GM19468 (cell line): ENCODE measurements at regions not wholly inside any gene's neighbourhood (a gene's known extent, or its start where the extent isn't known, plus 50 kb on each side); places are given as distances from the start of the nearest gene placed in this dataset.
"Not testable (repeated sequence)": the region's sequence is repeated elsewhere in the genome, so short reads cannot be mapped to it uniquely, and the experiment has no call there.

Experiments
- ATAC-seq: cut with Tn5 transposase; IDR thresholded peaks from one replicate; pipeline ENCODE4 v1.9.1; 2021; ENCODE audit warnings: mild to moderate bottlenecking, moderate library complexity, moderate number of reproducible peaks; ENCODE audit not compliant: unreplicated experiment; ENCODE audit errors: extremely low read depth

DNA sequence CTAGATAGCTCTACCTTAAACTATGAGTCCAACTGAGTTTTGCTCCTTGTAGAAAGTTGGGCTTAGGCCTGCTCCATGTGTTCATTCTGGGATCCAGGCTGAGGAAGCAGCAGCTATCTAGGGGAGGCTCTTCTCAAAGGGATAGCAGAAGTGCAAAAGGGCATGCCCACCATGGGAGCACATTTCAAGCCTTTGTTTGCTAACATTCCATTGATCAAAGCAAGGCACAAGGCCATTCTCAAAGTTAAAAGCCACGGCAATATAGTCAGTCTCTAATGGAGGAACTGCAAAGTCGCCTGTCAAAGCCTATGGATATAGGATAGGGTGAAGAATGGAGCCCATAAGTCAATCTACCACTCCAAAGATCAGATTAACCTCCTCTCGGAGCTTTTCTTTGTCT, 488.1 kb upstream of the ARX start:
- no peak for ATAC-seq

DNA sequence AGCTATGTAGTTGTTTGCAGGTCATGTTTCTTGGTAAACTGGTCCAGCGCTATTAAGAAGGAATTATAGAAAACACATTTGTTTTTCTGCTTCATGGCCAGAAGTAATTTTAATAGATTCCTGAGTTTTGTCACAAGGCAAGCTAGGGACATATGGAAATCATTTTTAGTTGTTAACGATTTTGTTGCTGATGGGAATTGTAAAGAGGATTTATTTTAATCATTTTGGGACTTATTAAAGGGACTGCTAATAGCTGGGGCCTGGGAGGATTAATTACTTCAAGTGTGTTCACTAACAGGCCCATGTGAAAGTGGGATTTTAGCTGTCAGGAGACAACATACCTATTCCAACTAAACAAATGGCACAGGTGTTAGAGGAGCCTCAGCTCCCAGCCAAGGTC, 492.0 kb upstream of the ARX start:
- no peak for ATAC-seq

DNA sequence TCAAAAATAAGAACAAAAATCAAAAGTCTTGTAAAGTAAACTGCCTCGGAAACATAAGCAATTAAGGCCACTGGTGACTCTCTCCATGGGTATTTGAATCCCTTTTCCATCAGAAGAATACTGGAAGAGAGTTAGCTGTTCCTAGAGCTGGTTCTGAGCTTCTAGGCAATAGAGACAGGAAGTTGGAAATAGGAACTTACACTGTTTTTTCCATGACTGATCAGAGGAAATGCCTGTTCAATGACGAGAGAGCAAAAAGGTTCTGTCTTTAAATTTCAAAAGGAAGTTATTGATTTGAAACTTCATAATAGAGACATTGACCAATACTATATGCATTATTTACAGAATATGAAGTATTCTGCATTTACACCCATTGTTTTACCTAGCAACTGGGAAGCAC, 503.5 kb upstream of the ARX start:
- no peak for ATAC-seq

DNA sequence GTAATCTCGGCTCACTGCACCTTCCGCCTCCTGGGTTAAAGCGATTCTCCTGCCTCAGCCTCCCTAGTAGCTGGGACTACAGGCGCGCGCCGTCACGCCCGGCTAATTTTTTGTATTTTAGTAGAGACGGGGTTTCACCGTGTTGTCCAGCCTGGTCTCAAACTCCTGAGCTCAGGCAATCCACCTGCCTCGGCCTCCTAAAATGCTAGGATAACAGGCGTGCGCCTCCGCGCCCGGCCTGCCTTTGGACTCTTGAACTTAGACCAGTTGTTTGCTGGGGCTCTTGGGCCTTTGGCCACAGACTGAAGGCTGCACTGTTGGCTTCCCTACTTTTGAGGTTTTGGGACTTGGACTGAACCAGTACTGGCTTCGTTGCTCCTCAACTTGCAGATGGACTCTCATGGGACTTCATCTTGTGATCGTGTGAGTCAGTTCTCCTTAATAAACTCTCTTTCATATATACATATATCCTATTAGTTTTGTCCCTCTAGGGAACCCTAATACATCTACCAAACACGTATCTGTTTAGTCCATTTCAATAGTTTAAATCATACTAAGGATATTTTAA, 506.8 kb upstream of the ARX start:
- not testable (repeated sequence) for ATAC-seq

DNA sequence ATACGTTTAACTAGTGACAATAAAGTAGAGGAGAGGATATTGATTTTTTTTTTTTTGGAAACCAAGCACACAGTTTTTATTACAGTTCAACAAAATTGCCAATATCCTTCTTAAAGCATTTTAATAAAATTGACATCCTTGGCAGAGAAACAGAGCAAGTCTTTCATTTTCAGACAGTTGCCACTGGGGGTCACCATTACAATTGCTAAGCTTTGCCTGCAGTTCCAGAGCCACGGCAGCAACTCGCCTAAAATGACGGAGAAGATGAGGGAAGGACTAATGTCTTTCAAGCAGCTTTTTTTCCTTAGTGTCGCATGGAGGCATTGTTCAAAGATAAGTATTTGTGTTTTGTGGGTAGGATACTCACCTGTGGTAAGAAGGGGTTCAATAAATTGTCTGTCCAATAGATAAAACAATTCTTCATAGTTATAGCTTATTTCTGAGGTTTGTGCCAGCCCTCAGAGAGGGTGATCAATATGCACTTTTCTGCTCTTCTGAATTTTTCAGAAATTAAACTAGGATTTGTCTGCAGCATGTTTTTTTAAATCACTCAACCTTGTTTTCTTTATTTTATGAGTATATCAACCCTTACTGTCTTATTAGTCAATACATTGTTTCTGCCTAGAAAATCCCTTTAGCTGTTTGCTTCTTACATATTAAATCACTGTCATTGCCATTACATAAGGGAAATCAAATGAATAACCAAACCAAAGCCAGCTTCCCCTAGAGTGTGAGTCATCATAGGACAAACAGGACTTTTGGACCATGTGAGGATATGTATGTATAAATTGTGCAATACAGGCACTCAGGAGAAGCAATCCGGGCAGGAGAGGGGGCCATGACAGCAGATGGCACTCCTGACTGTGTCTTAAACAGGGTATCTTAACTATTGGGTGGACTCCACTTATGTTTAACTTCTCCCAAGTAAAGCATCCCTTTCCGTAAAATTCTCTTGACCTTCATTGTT, 508.1 kb upstream of the ARX start:
- no peak for ATAC-seq

DNA sequence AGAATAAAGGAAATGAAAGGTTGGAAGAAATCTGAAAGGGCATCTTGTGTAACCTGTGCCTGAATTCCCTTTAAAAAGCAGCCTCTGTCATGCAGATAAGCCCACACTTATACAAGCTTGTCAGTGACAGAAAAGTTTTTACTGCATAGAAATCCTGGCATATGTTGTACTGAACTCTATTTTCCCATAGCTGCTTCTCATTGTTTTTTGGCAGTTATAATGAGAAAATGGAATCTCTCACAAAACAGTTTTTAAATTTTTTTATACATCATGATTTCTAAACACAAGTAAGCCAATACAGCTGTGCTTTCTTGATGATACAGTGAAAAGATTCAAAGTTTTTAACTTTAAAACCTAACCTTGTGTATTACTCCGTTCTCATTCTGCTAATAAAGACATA, 511.4 kb upstream of the ARX start:
- ATAC-seq: no peak

DNA sequence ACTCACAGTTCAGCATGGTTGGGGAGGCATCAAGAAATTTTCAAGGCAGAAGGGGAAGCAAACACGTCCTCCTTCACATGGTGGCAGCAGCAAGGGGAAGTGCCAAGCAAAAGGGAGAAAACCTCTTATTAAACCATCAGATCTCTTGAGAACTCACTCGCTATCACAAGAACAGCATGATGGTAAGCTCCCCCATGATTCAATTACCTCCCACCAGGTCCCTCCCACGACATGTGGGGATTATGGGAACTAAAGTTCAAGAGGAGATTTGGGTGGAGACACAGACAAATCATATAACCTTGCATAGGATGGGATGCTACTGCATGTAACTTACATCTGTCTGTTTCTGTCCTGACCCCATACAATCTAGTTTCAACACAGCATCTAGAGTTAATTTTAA, 511.8 kb upstream of the ARX start:
- no peak for ATAC-seq

DNA sequence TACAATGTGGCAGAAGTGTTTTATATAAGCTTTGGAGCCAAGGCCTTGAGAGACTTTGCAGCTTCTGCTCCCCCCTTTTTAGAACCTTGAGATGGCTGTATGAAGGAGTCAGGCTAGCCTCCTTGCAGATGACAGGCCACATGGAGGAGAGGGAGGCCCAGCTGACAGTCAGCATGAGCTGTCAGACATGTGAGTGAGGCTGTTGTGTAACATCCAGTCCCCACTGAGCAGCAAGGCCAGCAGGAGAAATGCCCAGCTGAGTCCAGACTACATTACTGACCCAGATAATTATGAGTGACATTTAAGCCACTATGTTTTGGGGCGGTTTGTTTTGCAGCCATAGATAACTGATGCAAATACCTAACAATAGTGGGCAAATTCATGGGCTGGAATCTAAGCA, 515.3 kb upstream of the ARX start:
- ATAC-seq: no peak

DNA sequence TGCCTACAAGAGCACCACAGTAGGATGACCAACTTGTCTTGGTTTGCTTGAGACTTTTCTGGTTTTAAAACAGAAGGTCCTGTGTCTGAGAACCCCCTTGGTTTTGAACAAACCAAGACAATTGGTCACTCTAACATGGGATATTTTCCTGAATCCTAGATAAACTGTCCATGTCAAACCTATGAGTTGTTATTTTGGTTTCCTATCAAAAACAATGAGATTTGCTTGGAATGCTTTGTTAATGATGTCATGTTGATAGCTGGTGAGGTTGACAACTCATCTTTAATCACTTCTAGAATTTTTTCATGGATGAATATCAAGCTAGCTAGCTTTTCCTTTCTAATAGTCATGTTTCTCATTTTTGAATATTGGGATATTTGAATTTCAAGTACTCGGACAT, 518.3 kb upstream of the ARX start:
- no peak for ATAC-seq

DNA sequence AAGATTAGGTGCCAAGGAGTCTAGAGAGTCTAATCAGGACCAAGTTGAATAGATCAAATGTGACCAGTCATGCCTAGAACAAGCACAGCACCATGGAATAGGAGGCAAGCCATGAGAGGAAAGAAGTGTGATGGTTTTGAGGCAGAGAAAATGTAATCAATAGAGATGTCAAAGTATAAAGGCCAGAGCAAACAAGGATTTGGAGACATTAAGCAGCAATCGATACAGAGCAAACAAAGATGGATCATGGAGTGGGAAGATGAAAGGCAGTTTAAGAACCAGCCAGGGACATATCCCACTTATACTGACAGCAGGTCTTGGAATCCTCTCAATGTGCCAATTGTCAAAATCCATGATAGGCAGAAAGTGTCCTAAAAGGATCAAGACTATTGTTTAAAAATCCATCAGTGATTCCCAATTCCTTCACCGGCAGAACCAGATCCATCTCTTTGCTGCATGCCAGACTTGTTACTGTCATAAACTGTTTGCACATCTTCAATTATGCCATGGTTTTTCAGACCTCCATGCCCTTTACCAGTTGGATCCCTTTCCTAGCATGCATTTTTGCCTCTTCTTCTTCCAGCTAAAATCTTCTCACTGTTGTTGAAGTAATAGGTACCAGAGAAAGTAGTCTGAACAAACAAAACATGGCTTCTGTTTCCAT, 520.7 kb upstream of the ARX start:
- ATAC-seq: no peak

DNA sequence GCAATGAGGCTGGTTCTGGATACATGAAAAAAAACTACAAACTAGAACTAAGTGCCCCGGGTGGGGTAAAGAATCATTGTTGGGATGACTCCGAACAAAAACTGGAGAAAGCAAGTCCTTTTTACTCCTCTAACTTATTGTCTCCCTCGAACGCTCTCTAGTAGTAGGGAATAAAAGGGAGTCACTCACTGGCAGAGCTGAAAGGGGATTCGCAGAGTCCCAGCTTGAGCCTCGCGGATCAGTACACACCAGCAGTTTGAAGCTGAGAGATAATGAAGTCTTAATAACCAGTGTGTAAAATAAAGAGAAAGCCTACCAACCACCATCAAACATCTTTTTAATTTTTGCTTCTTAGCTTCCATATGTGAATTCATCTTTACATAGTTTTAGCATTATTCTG, 521.9 kb upstream of the ARX start:
- ATAC-seq: no peak

DNA sequence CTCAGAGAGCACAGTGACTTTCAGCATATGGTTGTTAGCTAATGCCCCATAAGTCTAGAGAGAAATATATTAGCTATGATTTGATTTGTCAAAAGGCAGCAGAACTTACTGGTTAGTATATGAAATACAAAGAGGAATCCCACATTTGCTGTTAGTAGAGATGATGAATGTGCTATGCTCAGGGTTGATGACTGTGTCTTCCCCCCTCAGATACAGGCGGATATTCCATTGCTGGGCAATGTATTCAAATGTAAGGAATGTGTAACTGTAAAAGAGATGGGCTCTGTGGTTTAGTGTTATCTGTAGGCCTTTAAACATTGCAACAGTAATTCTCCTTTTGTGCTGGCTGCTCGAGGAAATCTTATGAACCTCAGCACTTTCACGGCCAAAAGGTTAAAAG, 528.9 kb upstream of the ARX start:
- no peak for ATAC-seq

DNA sequence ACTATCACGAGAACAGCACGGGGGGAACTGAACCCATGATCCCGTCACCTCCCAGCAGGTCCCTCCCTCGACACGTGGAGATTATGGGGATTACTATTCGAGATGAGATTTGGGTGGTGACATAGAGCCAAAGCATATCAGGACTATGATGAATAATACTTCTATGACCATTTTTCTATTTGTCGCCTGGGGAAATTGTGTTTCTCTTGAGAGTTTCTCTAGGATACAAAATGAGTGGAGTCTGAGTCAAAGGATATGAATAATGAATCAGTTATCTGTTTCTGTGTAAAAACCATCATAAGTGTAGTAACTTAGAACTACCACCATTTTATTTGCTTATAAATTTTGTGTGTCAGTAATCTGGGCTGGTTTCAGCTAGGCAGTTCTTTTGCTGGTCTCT, 533.0 kb upstream of the ARX start:
- ATAC-seq: no peak

DNA sequence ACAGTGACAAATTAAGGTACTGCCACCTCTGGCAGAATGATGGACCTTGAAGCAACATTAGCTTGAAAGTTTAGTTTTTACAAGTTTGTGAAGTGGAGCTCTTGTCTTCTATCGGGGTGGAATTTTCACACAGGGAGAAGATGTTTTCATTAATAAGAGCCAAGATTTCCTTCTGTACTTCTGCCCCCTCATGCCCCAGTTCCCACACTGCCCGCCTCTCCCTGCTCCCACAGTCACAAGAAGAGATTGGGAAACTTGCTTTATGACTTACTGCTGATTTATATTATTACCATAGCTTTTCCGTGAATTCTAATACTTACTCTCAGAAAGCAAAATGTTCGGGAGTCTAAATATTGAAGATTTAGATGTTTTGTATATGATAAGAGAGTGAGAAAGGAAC, 539.8 kb upstream of the ARX start:
- ATAC-seq: no peak

DNA sequence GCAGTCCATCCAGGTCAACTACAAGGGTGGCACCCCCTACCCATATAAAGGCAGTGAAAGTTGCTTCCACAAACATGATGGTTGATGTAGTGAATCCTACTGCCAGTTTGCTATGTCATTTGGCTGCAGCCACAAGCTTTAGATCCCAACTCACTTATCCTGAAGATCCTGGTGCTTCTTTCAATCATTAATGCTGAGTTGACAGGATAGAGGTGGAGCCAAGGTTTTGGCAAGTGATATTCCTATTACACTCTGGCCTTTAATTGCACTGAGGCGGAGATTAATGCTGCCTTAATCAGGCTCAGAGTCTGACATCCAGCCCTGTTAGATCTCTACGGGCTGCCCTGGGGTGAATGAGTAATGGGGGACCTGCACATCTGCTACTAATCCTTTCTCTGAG, 542.4 kb upstream of the ARX start:
- ATAC-seq: no peak

DNA sequence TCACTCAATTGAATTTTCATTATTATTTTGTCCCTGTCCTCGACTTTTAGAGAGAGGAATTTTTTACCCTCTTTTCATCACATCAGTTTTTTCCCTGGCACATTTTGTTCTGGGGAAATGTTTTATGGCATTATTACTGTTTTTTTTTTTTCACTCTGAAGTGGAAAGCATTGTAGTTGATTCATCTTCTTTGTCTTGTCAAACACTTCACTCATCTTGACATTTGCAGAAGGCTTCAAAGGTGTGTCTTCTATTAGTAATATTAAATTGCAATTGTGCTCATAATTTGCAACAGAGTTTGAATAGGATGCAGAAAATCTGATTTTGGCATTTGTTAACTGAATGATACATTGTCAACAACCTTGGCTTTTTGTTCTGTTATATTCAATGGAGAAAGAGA, 545.4 kb upstream of the ARX start:
- ATAC-seq: no peak

DNA sequence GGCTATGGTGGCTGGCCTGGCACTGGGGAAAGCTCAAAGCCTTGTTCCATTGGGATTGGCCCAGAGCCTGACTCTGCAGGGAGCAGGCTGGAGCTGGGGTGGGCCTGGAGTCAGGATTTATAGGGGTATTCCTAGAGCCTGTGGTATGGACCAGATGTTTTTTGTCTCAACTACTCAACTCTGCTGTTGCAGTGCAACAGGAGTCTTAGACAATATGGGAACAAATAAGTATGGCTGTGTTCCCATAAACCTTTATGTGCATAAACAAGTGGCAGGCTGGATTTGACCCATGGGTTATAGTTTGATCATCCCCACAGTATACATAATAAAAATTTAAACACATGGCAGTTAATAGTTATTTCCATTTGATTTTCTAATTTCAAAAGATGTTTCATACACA, 557.9 kb upstream of the ARX start:
- ATAC-seq: no peak

DNA sequence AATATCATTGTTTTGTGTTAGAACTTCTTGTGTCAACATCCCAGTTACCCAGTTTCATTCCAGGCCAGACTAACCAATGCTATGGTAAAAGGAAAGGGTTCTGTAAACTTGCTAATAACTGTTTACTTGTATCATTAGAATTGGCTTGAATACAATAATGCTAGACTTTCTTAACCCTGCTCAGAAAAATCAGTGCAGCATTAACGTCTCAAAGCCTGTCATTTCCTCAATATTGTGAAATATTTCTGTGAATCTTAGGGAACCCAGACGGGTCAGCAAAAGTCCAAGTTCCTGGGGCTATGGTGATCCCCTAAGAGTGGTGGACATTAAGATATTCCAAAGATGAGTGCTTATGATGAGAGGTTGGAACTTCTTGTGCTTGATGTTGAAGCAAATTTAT, 541.2 kb upstream of the MAGEB18 start:
- ATAC-seq: no peak

DNA sequence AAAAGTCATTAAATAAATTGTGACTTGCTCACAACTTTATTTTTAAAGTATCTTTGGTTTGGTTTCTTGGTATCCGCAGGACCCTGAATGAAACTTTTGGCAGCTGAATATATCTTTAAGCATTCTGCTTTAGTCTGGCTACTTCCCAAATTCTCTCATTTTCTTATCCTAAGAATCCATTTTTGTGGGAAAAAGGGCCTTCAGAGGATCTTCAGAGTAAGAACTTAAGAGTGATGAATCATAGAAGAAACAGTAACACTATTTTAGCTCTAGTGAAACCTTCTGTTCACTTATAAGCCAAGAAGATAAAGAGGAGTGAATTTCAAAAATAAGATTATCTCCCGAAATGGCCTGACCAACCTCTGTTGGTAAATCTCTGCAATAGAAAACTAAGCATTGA, 540.6 kb upstream of the MAGEB18 start:
- no peak for ATAC-seq

DNA sequence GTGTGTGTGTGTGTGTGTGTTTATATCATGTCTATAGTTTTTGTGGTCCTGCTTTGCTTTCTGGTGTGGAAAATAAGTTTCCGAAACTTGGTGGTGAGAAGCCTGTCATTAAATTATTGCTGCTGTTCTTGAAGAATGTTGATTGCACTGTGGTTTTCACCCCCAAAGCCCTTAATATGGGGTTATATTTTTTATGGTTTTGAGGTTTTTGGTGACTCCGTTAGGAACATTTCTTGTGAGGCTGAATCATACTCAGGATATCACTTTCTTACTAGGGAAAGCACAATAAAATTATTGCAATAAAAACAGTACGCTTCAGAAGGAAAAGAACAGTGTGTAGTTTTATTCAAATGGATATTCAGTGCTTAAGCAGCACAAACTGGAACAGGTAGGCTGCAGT, 539.1 kb upstream of the MAGEB18 start:
- no peak for ATAC-seq

DNA sequence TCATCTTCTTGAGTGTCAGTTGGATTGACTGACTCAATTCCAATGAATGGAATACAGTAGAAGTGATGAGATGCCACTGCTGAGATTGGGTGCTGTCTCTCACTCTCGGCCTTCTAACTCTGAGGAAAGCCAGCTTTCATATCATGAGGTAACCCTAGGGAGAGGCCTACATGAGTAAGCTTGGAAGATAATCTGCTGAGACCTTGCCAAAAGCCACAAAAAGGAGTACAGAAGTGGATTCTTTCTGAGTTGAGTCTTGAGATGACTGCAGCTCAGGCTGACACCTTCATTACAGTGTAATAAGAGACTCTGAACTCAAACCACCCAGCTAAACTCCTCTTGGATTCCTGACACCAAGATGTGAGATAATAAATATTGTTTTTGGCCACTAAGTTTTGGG, 537.4 kb upstream of the MAGEB18 start:
- no peak for ATAC-seq
